Nucleus accumbens (tissue), 56 donors: ENCODE measurements at regions not wholly inside any gene's neighbourhood (a gene's known extent, or its start where the extent isn't known, plus 50 kb on each side); places are given as distances from the start of the nearest gene placed in this dataset.

Experiments
- DNase-seq, 56 donors: peaks; one replicate each; lab custom pipeline; 2025; lab: John Stamatoyannopoulos, UW

GRCh38 chr18:64513401-64513800 is 364.5 kb upstream of the LINC00305 start:
- DNase-seq: no peak

- no peak for DNase-seq
Measured at GRCh38 chr18:64490207-64490606, 341.3 kb upstream of the LINC00305 start.

GRCh38 chr18:64488698-64489097 is 339.8 kb upstream of the LINC00305 start:
- no peak for DNase-seq

- DNase-seq: no peak
Measured at GRCh38 chr18:64474773-64475172, 325.9 kb upstream of the LINC00305 start.

GRCh38 chr18:64474255-64474654 is 325.4 kb upstream of the LINC00305 start:
- DNase-seq: no peak

- DNase-seq: no peak
Measured at GRCh38 chr18:64449434-64449833, 300.5 kb upstream of the LINC00305 start.

- DNase-seq: no peak
Measured at GRCh38 chr18:64444819-64445218, 295.9 kb upstream of the LINC00305 start.

- no peak for DNase-seq
Measured at GRCh38 chr18:64438178-64438577, 289.3 kb upstream of the LINC00305 start.

GRCh38 chr18:64436111-64436510 is 287.2 kb upstream of the LINC00305 start:
- no peak for DNase-seq

- DNase-seq: no peak
Measured at GRCh38 chr18:64419156-64419555, 270.3 kb upstream of the LINC00305 start.

- DNase-seq: no peak
Measured at GRCh38 chr18:64416990-64417389, 268.1 kb upstream of the LINC00305 start.

- DNase-seq: no peak
Measured at GRCh38 chr18:64415218-64415617, 266.3 kb upstream of the LINC00305 start.

- DNase-seq: no peak
Measured at GRCh38 chr18:64410685-64411084, 261.8 kb upstream of the LINC00305 start.

GRCh38 chr18:64409511-64409910 is 260.6 kb upstream of the LINC00305 start:
- DNase-seq: no peak

GRCh38 chr18:64407606-64408005 is 258.7 kb upstream of the LINC00305 start:
- no peak for DNase-seq

- no peak for DNase-seq
Measured at GRCh38 chr18:64405161-64405560, 256.3 kb upstream of the LINC00305 start.

GRCh38 chr18:64403784-64404503 is 255.1 kb upstream of the LINC00305 start:
- DNase-seq: no peak

- DNase-seq: no peak
Measured at GRCh38 chr18:64402636-64403035, 253.7 kb upstream of the LINC00305 start.

- no peak for DNase-seq
Measured at GRCh38 chr18:64401268-64402060, 252.6 kb upstream of the LINC00305 start.

- no peak for DNase-seq
Measured at GRCh38 chr18:64399566-64399965, 250.7 kb upstream of the LINC00305 start.

- no peak for DNase-seq
Measured at GRCh38 chr18:64398320-64398719, 249.4 kb upstream of the LINC00305 start.

GRCh38 chr18:64392202-64392601 is 243.3 kb upstream of the LINC00305 start:
- DNase-seq: no peak
